ENCODE measurements at regions not wholly inside any gene's neighbourhood (a gene's known extent, or its start where the extent isn't known, plus 50 kb on each side); places are given as distances from the start of the nearest gene placed in this dataset.

DNA sequence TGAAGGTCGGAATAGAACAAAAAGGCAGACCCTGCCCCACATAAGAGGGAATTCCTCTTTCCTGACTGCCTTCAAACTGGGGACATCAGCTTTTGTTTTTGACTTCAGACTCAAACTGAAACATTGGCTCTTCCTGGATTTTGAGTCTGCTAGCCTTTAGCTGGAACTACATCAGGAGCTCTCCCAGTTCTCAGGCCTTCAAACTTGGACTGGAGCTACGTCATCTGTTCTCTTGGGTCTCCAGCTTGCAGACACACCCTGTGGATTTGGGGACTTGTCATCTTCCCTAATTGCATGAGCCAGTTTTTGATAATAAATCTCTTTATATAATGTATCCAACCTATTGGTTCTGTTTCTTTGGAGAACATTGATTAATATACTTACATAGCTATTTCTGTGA is 798.1 kb downstream of the TBL1XR1 start:
- CTCF ChIA-PET: no interaction called here
- H3K9me3 Mint-ChIP-seq: peaks cover 36% of the 10 kb centered on the region
- POLR2A ChIA-PET: no interaction called here
- DNase-seq (ENCODE audit: low spot score): no peak
- no peak for TF ChIP-seq FOXP1 (CRISPR knock-in tag; IDR thresholded peaks at IDR 0.05; ENCODE audit: borderline replicate concordance)
- no peak for TF ChIP-seq CREB1 (CRISPR knock-in tag; IDR thresholded peaks at IDR 0.05)
- TF ChIP-seq NFATC4 (CRISPR knock-in tag; IDR thresholded peaks at IDR 0.05): no peak
- no peak for TF ChIP-seq AR (CRISPR knock-in tag; IDR thresholded peaks at IDR 0.05)
- no peak for TF ChIP-seq SP1 (CRISPR knock-in tag; conservative IDR thresholded peaks at IDR 0.05)
- peaks cover 3% of the 10 kb centered on the region; the same call in 1 of the 2 replicates for H3K27me3 Mint-ChIP-seq (ENCODE audit: low read depth)
- no peak for ATAC-seq
- no peak overlapping the region for H3K4me3 Mint-ChIP-seq
- H3K4me1 Mint-ChIP-seq: no peaks in the 10 kb centered on the region
- no peak overlapping the region for H3K27ac Mint-ChIP-seq
- peaks cover 16% of the 10 kb centered on the region for H3K36me3 Mint-ChIP-seq

GRCh38 chr3:176395240-176395639 is 802.0 kb downstream of the TBL1XR1 start:
- no peaks in the 10 kb centered on the region for H3K4me1 Mint-ChIP-seq
- POLR2A ChIA-PET: no interaction called here
- TF ChIP-seq FOXK1 (CRISPR knock-in tag; IDR thresholded peaks at IDR 0.05): no peak
- TF ChIP-seq NFYB (CRISPR knock-in tag; conservative IDR thresholded peaks at IDR 0.05; ENCODE audit: low read depth): no peak
- no peak for TF ChIP-seq SP1 (CRISPR knock-in tag; conservative IDR thresholded peaks at IDR 0.05)
- TF ChIP-seq, protein P1, sequence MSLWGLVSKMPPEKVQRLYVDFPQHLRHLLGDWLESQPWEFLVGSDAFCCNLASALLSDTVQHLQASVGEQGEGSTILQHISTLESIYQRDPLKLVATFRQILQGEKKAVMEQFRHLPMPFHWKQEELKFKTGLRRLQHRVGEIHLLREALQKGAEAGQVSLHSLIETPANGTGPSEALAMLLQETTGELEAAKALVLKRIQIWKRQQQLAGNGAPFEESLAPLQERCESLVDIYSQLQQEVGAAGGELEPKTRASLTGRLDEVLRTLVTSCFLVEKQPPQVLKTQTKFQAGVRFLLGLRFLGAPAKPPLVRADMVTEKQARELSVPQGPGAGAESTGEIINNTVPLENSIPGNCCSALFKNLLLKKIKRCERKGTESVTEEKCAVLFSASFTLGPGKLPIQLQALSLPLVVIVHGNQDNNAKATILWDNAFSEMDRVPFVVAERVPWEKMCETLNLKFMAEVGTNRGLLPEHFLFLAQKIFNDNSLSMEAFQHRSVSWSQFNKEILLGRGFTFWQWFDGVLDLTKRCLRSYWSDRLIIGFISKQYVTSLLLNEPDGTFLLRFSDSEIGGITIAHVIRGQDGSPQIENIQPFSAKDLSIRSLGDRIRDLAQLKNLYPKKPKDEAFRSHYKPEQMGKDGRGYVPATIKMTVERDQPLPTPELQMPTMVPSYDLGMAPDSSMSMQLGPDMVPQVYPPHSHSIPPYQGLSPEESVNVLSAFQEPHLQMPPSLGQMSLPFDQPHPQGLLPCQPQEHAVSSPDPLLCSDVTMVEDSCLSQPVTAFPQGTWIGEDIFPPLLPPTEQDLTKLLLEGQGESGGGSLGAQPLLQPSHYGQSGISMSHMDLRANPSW (CRISPR knock-in tag; conservative IDR thresholded peaks at IDR 0.05; ENCODE audit: low read depth): no peak
- TF ChIP-seq, protein P2, sequence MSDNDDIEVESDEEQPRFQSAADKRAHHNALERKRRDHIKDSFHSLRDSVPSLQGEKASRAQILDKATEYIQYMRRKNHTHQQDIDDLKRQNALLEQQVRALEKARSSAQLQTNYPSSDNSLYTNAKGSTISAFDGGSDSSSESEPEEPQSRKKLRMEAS (CRISPR knock-in tag; IDR thresholded peaks at IDR 0.05): no peak
- TF ChIP-seq KAT7 (CRISPR knock-in tag; IDR thresholded peaks at IDR 0.05; ENCODE audit: borderline replicate concordance): no peak
- TF ChIP-seq ZNF232 (CRISPR knock-in tag; IDR thresholded peaks at IDR 0.05): no peak
- no peak for TF ChIP-seq CREM (CRISPR knock-in tag; IDR thresholded peaks at IDR 0.05)
- no peak for TF ChIP-seq ZNF671 (CRISPR knock-in tag; IDR thresholded peaks at IDR 0.05)
- no peak for TF ChIP-seq TEAD4 (CRISPR knock-in tag; IDR thresholded peaks at IDR 0.05)
- TF ChIP-seq JUN (CRISPR knock-in tag; IDR thresholded peaks at IDR 0.05): no peak
- TF ChIP-seq IRF1 (CRISPR knock-in tag; IDR thresholded peaks at IDR 0.05): no peak
- TF ChIP-seq RORB (CRISPR knock-in tag; IDR thresholded peaks at IDR 0.05): no peak
- TF ChIP-seq SOX15 (CRISPR knock-in tag; IDR thresholded peaks at IDR 0.05): no peak
- H3K36me3 Mint-ChIP-seq: peaks cover 26% of the 10 kb centered on the region
- DNase-seq (ENCODE audit: low spot score) (no peak), ATAC-seq (no peak)
- H3K9me3 Mint-ChIP-seq: peaks cover 50% of the 10 kb centered on the region
- no peak overlapping the region for H3K27ac Mint-ChIP-seq
- CTCF ChIA-PET: no interaction called here
- H3K27me3 Mint-ChIP-seq (ENCODE audit: low read depth): peaks cover 7% of the 10 kb centered on the region
- no peak overlapping the region for H3K4me3 Mint-ChIP-seq

DNA sequence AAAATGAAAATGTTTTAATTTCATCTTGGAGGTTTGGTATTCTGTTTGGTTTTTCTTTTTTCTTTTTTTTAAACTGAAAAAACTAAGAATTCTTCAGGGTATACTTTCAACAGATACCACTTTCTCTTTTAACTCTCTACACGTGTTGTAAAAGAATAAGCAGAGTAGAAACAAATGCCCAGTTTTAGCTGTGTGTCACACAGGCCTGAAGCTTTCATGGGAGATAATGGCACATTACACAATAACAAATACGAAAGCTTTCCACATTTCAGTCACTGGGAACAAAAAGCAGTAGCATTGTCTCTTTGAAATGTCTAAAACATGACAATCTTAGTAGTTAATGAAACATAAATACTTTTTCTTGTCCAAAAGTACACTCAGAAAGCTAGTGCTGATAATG is 818.5 kb downstream of the TBL1XR1 start:
- POLR2A ChIA-PET: no interaction called here
- no peak for ATAC-seq

More for the DNA sequence above, 818.5 kb downstream of the TBL1XR1 start:
- Mint-ChIP-seq H3K27ac (no peak overlapping the region), H3K36me3 (no peaks in the 10 kb centered on the region), H3K4me1 (peaks cover 24% of the 10 kb centered on the region), H3K9me3 (no peaks in the 10 kb centered on the region), H3K27me3 (ENCODE audit: low read depth) (no peaks in the 10 kb centered on the region), H3K4me3 (no peak overlapping the region)
- CTCF ChIA-PET: no interaction called here
- DNase-seq (ENCODE audit: low spot score): no peak
- no peak for TF ChIP-seq FOXK1 (CRISPR knock-in tag; IDR thresholded peaks at IDR 0.05)
- no peak for TF ChIP-seq NFATC4 (CRISPR knock-in tag; IDR thresholded peaks at IDR 0.05)
- TF ChIP-seq, protein P3, sequence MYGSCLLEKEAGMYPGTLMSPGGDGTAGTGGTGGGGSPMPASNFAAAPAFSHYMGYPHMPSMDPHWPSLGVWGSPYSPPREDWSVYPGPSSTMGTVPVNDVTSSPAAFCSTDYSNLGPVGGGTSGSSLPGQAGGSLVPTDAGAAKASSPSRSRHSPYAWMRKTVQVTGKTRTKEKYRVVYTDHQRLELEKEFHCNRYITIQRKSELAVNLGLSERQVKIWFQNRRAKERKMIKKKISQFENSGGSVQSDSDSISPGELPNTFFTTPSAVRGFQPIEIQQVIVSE (CRISPR knock-in tag; IDR thresholded peaks at IDR 0.05; ENCODE audit: borderline replicate concordance): no peak
- TF ChIP-seq, protein P4, sequence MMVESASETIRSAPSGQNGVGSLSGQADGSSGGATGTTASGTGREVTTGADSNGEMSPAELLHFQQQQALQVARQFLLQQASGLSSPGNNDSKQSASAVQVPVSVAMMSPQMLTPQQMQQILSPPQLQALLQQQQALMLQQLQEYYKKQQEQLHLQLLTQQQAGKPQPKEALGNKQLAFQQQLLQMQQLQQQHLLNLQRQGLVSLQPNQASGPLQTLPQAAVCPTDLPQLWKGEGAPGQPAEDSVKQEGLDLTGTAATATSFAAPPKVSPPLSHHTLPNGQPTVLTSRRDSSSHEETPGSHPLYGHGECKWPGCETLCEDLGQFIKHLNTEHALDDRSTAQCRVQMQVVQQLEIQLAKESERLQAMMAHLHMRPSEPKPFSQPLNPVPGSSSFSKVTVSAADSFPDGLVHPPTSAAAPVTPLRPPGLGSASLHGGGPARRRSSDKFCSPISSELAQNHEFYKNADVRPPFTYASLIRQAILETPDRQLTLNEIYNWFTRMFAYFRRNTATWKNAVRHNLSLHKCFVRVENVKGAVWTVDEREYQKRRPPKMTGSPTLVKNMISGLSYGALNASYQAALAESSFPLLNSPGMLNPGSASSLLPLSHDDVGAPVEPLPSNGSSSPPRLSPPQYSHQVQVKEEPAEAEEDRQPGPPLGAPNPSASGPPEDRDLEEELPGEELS (CRISPR knock-in tag; IDR thresholded peaks at IDR 0.05): no peak
- no peak for TF ChIP-seq HMGXB4 (CRISPR knock-in tag; IDR thresholded peaks at IDR 0.05)
- no peak for TF ChIP-seq ZNF317 (CRISPR knock-in tag; IDR thresholded peaks at IDR 0.05; ENCODE audit: borderline replicate concordance, low read depth)

Measured in WTC11 (cell line).